Cardiac muscle cell (in vitro differentiated cells and primary cell): ENCODE measurements at regions not wholly inside any gene's neighbourhood (a gene's known extent, or its start where the extent isn't known, plus 50 kb on each side); places are given as distances from the start of the nearest gene placed in this dataset.

Experiments used
- DNase-seq, 2 donors: peaks; one replicate each; pipeline versions ENCODE4 v3.0.0 to v3.0.0-alpha.2; 2010 to 2017; ENCODE audit warnings: low read depth in 1 of 2, low spot score in 1 of 2
- H3K27ac ChIP-seq: fragments of 200-600 bp; sonication (generic); 2 replicates; pipeline ENCODE4 v1.5.1; 2016
- H3K27me3 ChIP-seq: fragments of 200-600 bp; sonication (generic); 2 replicates; pipeline ENCODE4 v1.6.0; 2016; ENCODE audit warnings: control low read depth
- H3K36me3 ChIP-seq: fragments of 200-600 bp; sonication (generic); 2 replicates; pipeline ENCODE4 v1.5.1; 2016; ENCODE audit warnings: control low read depth
- H3K4me1 ChIP-seq: fragments of 200-600 bp; sonication (generic); 2 replicates; pipeline ENCODE4 v1.8.1; 2017; ENCODE audit warnings: low read depth, mild to moderate bottlenecking, mixed run types
- H3K4me3 ChIP-seq: fragments of 200-600 bp; sonication (generic); 2 replicates; pipeline ENCODE4 v1.5.1; 2016; ENCODE audit warnings: mild to moderate bottlenecking
- H3K9me3 ChIP-seq: fragments of 200-600 bp; sonication (generic); 2 replicates; pipeline ENCODE4 v1.5.1; 2017; ENCODE audit warnings: low read depth, mild to moderate bottlenecking, control low read depth
- CTCF ChIP-seq: IDR thresholded peaks from 2 replicates; pipeline ENCODE4 v1.5.1; 2012; ENCODE audit warnings: low read depth, mild to moderate bottlenecking, low read length

DNA sequence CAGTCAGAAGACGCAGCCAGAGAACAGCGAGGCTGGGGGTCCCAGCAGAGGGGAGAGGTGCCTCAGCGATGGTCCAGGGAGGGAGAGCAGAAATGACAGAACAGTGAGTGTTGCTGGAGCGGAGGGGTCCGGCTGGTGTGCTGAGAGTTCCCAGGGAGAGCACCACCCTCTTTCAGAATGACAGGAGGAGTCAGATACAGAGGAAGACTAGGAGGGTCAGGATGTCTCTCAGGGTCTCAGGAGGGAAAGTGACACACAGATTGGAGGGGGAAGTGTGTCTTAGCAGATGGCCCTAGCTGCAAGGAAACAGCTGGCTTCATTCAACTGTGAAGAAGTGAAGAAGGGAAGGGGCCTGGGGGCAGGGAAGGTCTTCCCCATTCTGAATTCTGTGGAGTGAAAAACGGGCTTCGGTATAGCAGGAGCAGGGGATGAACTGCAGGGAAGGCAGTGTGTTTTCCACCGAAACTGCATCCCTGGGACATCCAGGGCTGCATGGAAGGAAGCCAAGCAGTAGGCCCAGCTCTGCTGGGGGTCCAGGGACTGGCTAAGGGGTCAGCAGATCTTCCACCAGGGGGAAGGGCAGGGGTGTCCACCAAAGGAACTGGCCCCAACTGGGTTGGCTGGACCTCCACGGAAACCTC is 90.0 kb upstream of the OTOS start:
- H3K27me3 ChIP-seq: no peaks in the 10 kb centered on the region
- no peak overlapping the region for H3K4me3 ChIP-seq
- no peaks in the 10 kb centered on the region for H3K4me1 ChIP-seq
- no peak overlapping the region for H3K27ac ChIP-seq
- no peak for TF ChIP-seq CTCF
- H3K9me3 ChIP-seq: no peaks in the 10 kb centered on the region
- H3K36me3 ChIP-seq: no peaks in the 10 kb centered on the region
- DNase-seq: no peak

DNA sequence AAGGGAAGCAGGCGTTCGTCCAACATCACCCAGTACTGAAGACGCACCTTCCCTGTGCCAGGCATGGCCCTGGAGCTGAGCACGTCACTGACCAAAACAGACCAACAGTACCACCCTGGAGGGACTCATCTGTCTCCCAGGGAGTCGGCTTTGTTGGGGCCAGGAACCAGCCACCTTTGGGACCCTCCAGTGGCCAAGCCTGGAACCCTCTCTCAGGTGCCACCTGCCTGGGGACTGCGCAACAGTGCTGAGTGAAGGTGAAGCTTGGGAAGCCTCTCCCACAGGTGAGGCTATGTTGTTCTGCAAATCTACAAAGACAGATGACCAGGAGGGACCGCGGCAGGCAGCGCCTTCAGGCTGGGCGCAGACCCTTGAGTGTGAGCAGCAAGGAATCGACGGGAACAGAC is 91.4 kb upstream of the OTOS start:
- no peaks in the 10 kb centered on the region for H3K9me3 ChIP-seq
- H3K27ac ChIP-seq: no peak overlapping the region
- H3K4me3 ChIP-seq: no peak overlapping the region
- H3K27me3 ChIP-seq: no peaks in the 10 kb centered on the region
- no peak for TF ChIP-seq CTCF
- no peaks in the 10 kb centered on the region for H3K36me3 ChIP-seq
- H3K4me1 ChIP-seq: no peaks in the 10 kb centered on the region
- DNase-seq: no peak

GRCh38 chr2:240232264-240232915 is 91.9 kb upstream of the OTOS start:
- no peak for DNase-seq
- no peak overlapping the region for H3K4me3 ChIP-seq
- H3K9me3 ChIP-seq: no peaks in the 10 kb centered on the region
- no peaks in the 10 kb centered on the region for H3K27me3 ChIP-seq
- no peaks in the 10 kb centered on the region for H3K4me1 ChIP-seq
- no peak for TF ChIP-seq CTCF
- no peak overlapping the region for H3K27ac ChIP-seq
- no peaks in the 10 kb centered on the region for H3K36me3 ChIP-seq

DNA sequence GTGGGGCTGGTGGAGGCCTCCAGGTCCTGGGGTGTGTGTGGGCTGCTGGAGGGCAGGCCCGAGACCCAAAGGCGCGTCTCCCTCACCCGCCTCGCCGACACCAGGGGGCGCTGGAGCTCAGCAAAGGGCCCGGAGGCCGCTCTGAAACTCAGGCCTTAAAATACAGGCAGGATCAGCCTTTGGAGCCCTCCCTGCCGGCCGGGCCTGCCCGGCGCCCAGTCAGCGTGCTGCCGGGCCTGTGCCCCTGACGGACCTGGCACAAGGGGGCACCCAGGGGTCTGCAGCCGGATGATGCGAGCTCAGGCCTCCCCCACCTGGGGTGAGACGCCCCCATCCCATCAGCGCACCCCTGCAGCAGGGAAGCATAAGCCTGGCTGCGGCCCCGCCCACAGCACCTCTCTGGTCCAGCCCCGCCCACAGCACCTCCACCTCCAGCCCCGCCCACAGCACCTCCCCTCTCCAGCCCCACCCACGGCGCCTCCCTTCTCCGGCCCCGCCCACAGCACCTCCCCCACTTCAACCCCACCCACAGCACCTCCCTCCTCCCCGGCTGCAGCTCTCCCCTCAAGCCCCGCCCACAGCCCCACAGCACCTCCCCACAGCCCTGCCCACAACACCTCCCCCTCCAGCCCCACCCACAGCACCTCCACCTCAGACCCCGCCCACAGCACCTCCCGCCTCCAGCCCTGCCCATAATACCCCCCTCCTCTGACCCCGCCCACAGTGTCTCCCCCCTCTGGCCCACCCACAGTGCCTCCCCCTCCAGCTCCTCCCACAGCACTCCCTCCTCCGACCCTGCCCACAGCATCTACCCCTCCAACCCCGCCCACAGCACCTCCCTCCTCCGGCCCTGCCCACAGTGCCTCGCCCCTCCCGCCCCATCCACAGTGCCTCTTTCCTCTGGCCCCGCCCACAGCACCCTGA is 92.8 kb upstream of the OTOS start:
- DNase-seq: peak; percentile 61 to 88
- peak; percentile 91 for TF ChIP-seq CTCF
- Histone ChIP-seq H3K27ac (no peak overlapping the region), H3K4me3 (no peak overlapping the region), H3K27me3 (no peaks in the 10 kb centered on the region), H3K4me1 (no peaks in the 10 kb centered on the region), H3K9me3 (no peaks in the 10 kb centered on the region), H3K36me3 (no peaks in the 10 kb centered on the region)

DNA sequence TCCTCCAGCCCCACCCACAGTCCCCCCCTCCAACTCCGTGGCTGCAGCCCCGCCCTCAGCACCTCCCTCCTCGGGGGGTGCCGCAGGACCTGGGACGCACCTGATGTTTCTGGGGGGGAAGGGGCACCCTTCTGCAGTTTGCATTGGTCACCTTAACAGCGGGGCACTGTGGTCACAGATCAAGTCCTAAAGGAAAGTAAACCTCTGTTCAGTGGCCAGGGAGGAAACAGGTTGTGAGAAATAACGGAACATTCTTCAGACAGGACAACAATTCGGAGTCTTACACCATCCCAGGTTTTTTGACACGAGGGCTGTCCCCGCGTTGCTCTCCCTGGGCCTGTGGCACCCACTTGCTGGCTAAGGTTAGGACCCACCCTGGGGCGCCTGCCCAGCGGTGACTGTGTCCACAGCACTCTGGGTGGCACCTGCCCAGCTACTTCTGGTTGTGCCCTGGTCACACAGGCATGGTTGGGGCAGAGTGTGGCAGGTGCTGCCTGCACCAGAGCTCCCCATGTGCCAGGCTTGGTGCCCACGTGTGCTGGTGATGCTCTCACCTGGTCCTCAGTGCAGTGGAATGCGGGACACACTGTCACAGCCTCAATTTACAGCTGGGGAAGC is 93.5 kb upstream of the OTOS start:
- Histone ChIP-seq H3K9me3 (no peaks in the 10 kb centered on the region), H3K4me3 (no peak overlapping the region)

More for the DNA sequence above, 93.5 kb upstream of the OTOS start:
- Histone ChIP-seq H3K4me1 (no peaks in the 10 kb centered on the region), H3K36me3 (no peaks in the 10 kb centered on the region), H3K27ac (no peak overlapping the region), H3K27me3 (no peaks in the 10 kb centered on the region)
- no peak for TF ChIP-seq CTCF
- no peak for DNase-seq
